ENCODE measurements at regions not wholly inside any gene's neighbourhood (a gene's known extent, or its start where the extent isn't known, plus 50 kb on each side); places are given as distances from the start of the nearest gene placed in this dataset.
"Not testable (repeated sequence)": the region's sequence is repeated elsewhere in the genome, so short reads cannot be mapped to it uniquely, and the experiment has no call there.

GRCh38 chr9:71509054-71509453 is 259.3 kb downstream of the CEMIP2 start:
- TF ChIP-seq CTCF (IDR thresholded peaks at IDR 0.05; ENCODE audit: control extremely low read depth, extremely low read depth, low read depth, missing control alignments), result no peak
- POLR2A ChIA-PET, result no interaction called here
- CTCF ChIA-PET, result no interaction called here
- DNase-seq (ENCODE audit: extremely low spot score), result no peak

- CTCF ChIA-PET, result interaction anchor here (0.6 kb wide), 1 partner anchor 647 kb away, joined by 3 read pairs; no protein-coding TSS in a partner anchor
- POLR2A ChIA-PET; DNase-seq (ENCODE audit: extremely low spot score): not testable (repeated sequence)
Observed at GRCh38 chr9:71508141-71508540, 260.2 kb downstream of the CEMIP2 start.

- ChIA-PET POLR2A (no interaction called here), CTCF (no interaction called here)
- no peak for TF ChIP-seq CTCF (IDR thresholded peaks at IDR 0.05; ENCODE audit: control extremely low read depth, extremely low read depth, low read depth, missing control alignments)
- no peak for DNase-seq (ENCODE audit: extremely low spot score)
Observed at GRCh38 chr9:71506821-71507220, 261.5 kb downstream of the CEMIP2 start.

- no peak for TF ChIP-seq CTCF (IDR thresholded peaks at IDR 0.05; ENCODE audit: control extremely low read depth, extremely low read depth, low read depth, missing control alignments)
- POLR2A ChIA-PET, result no interaction called here
- CTCF ChIA-PET, result interaction anchor here (1.3 kb wide), 1 partner anchor 13 kb away, joined by 3 read pairs; no protein-coding TSS in a partner anchor
- no peak for DNase-seq (ENCODE audit: extremely low spot score)
Observed at GRCh38 chr9:71504636-71505035, 263.7 kb downstream of the CEMIP2 start.

GRCh38 chr9:71498691-71499090 is 269.6 kb downstream of the CEMIP2 start:
- TF ChIP-seq CTCF (IDR thresholded peaks at IDR 0.05; ENCODE audit: control extremely low read depth, extremely low read depth, low read depth, missing control alignments), result no peak
- DNase-seq (ENCODE audit: extremely low spot score), result no peak
- ChIA-PET CTCF (interaction anchor here (1.3 kb wide), 1 partner anchor 16 kb away, joined by 4 read pairs; no protein-coding TSS in a partner anchor), POLR2A (no interaction called here)

GRCh38 chr9:71490810-71491209 is 277.5 kb downstream of the CEMIP2 start:
- DNase-seq (ENCODE audit: extremely low spot score), result peak; percentile 19
- CTCF ChIA-PET, result interaction anchor here (0.8 to 1.7 kb wide), 4 partner anchors 11 to 28 kb away, joined by 3 to 5 read pairs (median 4); no protein-coding TSS in a partner anchor
- peak; percentile 10 for TF ChIP-seq CTCF (IDR thresholded peaks at IDR 0.05; ENCODE audit: control extremely low read depth, extremely low read depth, low read depth, missing control alignments)
- POLR2A ChIA-PET, result no interaction called here

- TF ChIP-seq CTCF (IDR thresholded peaks at IDR 0.05; ENCODE audit: control extremely low read depth, extremely low read depth, low read depth, missing control alignments), result no peak
- DNase-seq (ENCODE audit: extremely low spot score), result no peak
- ChIA-PET POLR2A (no interaction called here), CTCF (interaction anchor here (1.4 kb wide), 1 partner anchor 25 kb away, joined by 3 read pairs; no protein-coding TSS in a partner anchor)
Observed at GRCh38 chr9:71487061-71487460, 281.3 kb downstream of the CEMIP2 start.

Measured in GM10248 (cell line).